Spleen (tissue), 11 donors: ENCODE measurements at regions not wholly inside any gene's neighbourhood (a gene's known extent, or its start where the extent isn't known, plus 50 kb on each side); places are given as distances from the start of the nearest gene placed in this dataset.
"Not testable (repeated sequence)": the region's sequence is repeated elsewhere in the genome, so short reads cannot be mapped to it uniquely, and the experiment has no call there.

Experiments
- DNase-seq: peaks from one replicate; pipeline ENCODE4 v3.0.0-alpha.2; 2020
- H3K27ac ChIP-seq, 8 donors: fragments of 200-600 bp; sonication (generic) in 7 of 8; 1 replicate in 4 of 8; 2 replicates in 4 of 8; pipeline versions ENCODE4 v1.5.0 to v1.8.0; 2016 to 2021; ENCODE audit warnings: inconsistent platforms in 4 of 8, mild to moderate bottlenecking in 4 of 8, moderate library complexity in 1 of 8
- H3K27me3 ChIP-seq, 7 donors: fragments of 200-600 bp; sonication (generic) in 6 of 7; replicated peaks in 1 of 7; 1 replicate in 4 of 7; 2 replicates in 3 of 7; pipeline versions ENCODE4 v1.5.0 to v1.8.0; 2016 to 2021; ENCODE audit warnings: inconsistent platforms in 3 of 7, mild to moderate bottlenecking in 1 of 7
- H3K36me3 ChIP-seq, 6 donors: fragments of 200-600 bp; sonication (generic) in 5 of 6; 1 replicate in 4 of 6; 2 replicates in 2 of 6; pipeline versions ENCODE4 v1.5.0 to v1.8.0; 2016 to 2021; ENCODE audit warnings: inconsistent platforms in 2 of 6
- H3K4me1 ChIP-seq, 6 donors: fragments of 200-600 bp; sonication (generic) in 5 of 6; 1 replicate in 3 of 6; 2 replicates in 3 of 6; pipeline versions ENCODE4 v1.5.0 to v1.8.0; 2016 to 2021; ENCODE audit warnings: inconsistent platforms in 3 of 6
- H3K4me3 ChIP-seq, 8 donors: fragments of 200-600 bp; sonication (generic) in 7 of 8; 1 replicate in 4 of 8; 2 replicates in 4 of 8; pipeline versions ENCODE4 v1.5.0 to v1.8.0; 2016 to 2021; ENCODE audit warnings: inconsistent platforms in 4 of 8, mild to moderate bottlenecking in 4 of 8, moderate library complexity in 2 of 8
- H3K9me3 ChIP-seq, 8 donors: fragments of 200-600 bp; sonication (generic) in 7 of 8; 1 replicate in 4 of 8; 2 replicates in 4 of 8; pipeline versions ENCODE4 v1.5.0 to v1.8.0; 2016 to 2021; ENCODE audit warnings: inconsistent platforms in 4 of 8
- POLR2A ChIP-seq, 3 donors: fragments of 450-650 bp; IDR thresholded peaks; one replicate each; pipeline ENCODE4 v1.5.1; 2017; ENCODE audit warnings: antibody characterized with exemption in 3 of 3, mild to moderate bottlenecking in 1 of 3
- POLR2AphosphoS5 ChIP-seq, 3 donors: sonication (generic); formaldehyde crosslinking; IDR thresholded peaks; one replicate each; pipeline ENCODE4 v1.5.1; 2017; ENCODE audit warnings: antibody characterized with exemption in 3 of 3
- WGBS, 5 donors: extraction: QIAGEN DNeasy Blood & Tissue Kit in 3 of 5; methylation state at CpG; one replicate each; pipeline versions ENCODE4 v1.1.5 to v1.1.7; 2013 to 2018; 5-methylcytosine and 5-hydroxymethylcytosine counted together
- intact Hi-C: fragments of 100-400 bp; cut with DNase I; formaldehyde crosslinking; loops from one replicate; pipeline ENCODE4 v1.15.0; 2023; ENCODE audit warnings: low total_unique reads
- TF ChIP-seq, protein P1 (sequence below), 11 experiments: fragments of 200-600 bp in 7 of 11; fragments of 450-650 bp in 4 of 11; sonication (generic) in 4 of 11; IDR thresholded peaks in 8 of 11; conservative IDR thresholded peaks in 3 of 11; 1 replicate in 7 of 11; 2 replicates in 4 of 11; pipeline versions ENCODE4 v1.4.0 to v1.8.0; 2016 to 2021; ENCODE audit warnings: antibody characterized with exemption in 11 of 11, inconsistent platforms in 4 of 11, mild to moderate bottlenecking in 1 of 11
- donor health status: healthy with polysubstance abuse.
- donor health status: DM: no; HTN: no; CAD: no; lungs with moderate emphysema.
- donor health status: DM: no; HTN: no; CAD: no.
- donor health status: Bipolar disorder and iron deficiency.
- donor health status: healthy.
- donor health status: DM: no; HTN: no; CAD: no.
- donor health status: DM: yes; HTN: yes; CAD: no.

DNA sequence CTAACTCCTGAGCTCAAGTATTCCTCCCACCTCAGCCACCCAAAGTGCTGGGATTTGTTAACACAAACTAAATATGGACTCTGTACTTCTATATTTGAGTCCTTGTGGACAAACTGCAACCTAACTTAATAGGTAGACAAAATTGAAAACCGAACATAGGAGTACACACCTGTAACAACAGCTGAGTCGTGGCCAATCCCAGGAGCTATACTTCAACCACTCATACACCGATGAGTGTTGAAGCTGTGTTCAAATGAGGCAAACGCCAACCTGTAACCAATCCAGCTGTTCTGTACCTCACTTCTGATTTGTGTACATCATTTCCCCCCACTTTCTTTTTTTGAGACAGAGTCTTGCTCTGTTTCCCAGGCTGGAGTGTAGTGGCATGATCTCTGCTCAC lies 471.5 kb upstream of the C16orf82 start:
- Histone ChIP-seq H3K9me3 (no peaks in the 10 kb centered on the region), H3K27ac (no peak overlapping the region), H3K4me3 (no peak overlapping the region), H3K36me3 (no peaks in the 10 kb centered on the region), H3K4me1 (no peaks in the 10 kb centered on the region), H3K27me3 (peaks cover 0 to 17% (median 0%) of the 10 kb centered on the region in 7 donors)
- TF ChIP-seq POLR2A (IDR thresholded peaks at IDR 0.05) (no peak), POLR2AphosphoS5 (IDR thresholded peaks at IDR 0.05) (no peak)
- TF ChIP-seq, protein P1, sequence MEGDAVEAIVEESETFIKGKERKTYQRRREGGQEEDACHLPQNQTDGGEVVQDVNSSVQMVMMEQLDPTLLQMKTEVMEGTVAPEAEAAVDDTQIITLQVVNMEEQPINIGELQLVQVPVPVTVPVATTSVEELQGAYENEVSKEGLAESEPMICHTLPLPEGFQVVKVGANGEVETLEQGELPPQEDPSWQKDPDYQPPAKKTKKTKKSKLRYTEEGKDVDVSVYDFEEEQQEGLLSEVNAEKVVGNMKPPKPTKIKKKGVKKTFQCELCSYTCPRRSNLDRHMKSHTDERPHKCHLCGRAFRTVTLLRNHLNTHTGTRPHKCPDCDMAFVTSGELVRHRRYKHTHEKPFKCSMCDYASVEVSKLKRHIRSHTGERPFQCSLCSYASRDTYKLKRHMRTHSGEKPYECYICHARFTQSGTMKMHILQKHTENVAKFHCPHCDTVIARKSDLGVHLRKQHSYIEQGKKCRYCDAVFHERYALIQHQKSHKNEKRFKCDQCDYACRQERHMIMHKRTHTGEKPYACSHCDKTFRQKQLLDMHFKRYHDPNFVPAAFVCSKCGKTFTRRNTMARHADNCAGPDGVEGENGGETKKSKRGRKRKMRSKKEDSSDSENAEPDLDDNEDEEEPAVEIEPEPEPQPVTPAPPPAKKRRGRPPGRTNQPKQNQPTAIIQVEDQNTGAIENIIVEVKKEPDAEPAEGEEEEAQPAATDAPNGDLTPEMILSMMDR (IDR thresholded peaks at IDR 0.05 in 8 of 11, conservative IDR thresholded peaks at IDR 0.05 in 3 of 11) = no peak
- intact Hi-C loops = no loop called here
- 79 to 90% (median 87%) methylated on average over 4 of the region's 4 CpGs for WGBS, 5 donors
- no peak for DNase-seq

DNA sequence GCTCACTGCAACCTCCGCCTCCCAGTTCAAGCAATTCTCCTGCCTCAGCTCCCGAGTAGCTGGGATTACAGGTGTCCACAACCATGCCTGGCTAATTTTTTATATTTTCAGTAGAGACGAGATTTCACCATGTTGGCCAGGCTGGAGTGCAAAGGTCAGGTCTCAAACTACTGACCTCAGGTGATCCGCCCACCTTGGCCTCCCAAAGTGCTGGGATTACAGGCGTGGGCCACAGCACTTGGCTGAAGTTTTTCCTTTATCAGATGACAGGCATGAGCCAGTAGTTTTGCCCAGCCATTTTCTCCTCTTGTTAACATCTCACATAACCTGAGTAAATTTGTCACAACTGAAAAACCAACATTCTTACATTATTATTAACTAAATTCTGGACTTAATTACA lies 470.7 kb upstream of the C16orf82 start:
- intact Hi-C loops, H3K4me3 ChIP-seq, H3K27ac ChIP-seq, DNase-seq, H3K9me3 ChIP-seq, H3K36me3 ChIP-seq, H3K4me1 ChIP-seq: not testable (repeated sequence)
- 84 to 94% (median 86%) methylated on average over 5 of the region's 5 CpGs for WGBS, 5 donors
- peaks cover 0 to 17% (median 0%) of the 10 kb centered on the region in 7 donors for H3K27me3 ChIP-seq

GRCh38 chr16:26598061-26598460 lies 468.7 kb upstream of the C16orf82 start:
- Histone ChIP-seq H3K9me3 (no peaks in the 10 kb centered on the region), H3K27me3 (peaks cover 0 to 17% (median 0%) of the 10 kb centered on the region in 7 donors), H3K27ac (no peak overlapping the region), H3K4me3 (no peak overlapping the region), H3K4me1 (no peaks in the 10 kb centered on the region), H3K36me3 (no peaks in the 10 kb centered on the region)
- DNase-seq = no peak
- TF ChIP-seq, protein P1 (IDR thresholded peaks at IDR 0.05 in 8 of 11, conservative IDR thresholded peaks at IDR 0.05 in 3 of 11) = no peak
- TF ChIP-seq POLR2A (IDR thresholded peaks at IDR 0.05) = no peak
- TF ChIP-seq POLR2AphosphoS5 (IDR thresholded peaks at IDR 0.05) = no peak
- intact Hi-C loops = no loop called here
- WGBS, 5 donors = 60 to 73% (median 67%) methylated on average over 5 of the region's 5 CpGs

DNA sequence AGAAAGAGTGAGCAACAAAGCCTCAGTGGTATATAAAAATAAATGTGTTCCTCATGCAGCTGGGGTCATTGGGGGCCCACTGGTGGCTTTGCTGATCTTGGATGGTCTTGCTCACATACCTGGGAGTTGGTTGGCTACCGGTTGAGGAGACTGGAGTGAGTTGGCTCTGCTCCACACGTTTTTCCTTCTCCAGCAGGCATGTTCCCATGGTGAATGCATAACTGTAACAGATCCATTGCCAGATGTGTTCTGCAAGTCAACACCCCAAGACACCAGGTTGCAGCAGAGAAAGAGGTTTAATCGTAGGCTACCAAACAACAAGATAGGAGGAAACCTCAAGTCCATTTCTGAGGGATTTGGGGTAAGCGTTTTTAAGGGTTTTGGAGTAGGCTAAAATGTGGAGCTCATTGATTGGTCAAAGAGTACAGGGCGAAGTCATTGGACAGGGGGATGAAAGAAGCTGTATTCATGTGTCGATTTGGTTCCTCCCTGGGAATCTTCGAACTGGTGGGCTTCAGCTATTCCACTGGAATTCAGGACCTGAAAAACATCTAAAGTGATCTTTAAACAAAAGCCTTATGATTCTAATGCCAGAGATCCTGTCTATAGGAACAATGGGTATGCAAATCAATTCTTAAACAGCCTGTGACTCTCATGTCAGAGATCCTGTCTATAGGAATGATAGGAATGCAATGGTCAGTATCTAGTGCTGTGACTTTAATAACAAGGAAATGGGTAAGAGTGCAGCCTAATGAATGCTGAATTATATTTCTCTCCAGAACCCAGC lies 467.5 kb upstream of the C16orf82 start:
- no peak for DNase-seq
- Histone ChIP-seq H3K36me3 (no peaks in the 10 kb centered on the region), H3K9me3 (no peaks in the 10 kb centered on the region), H3K4me1 (no peaks in the 10 kb centered on the region), H3K27me3 (peaks cover 0 to 17% (median 0%) of the 10 kb centered on the region in 7 donors), H3K4me3 (no peak overlapping the region), H3K27ac (no peak overlapping the region)
- 76 to 85% (median 81%) methylated on average over 7 of the region's 7 CpGs for WGBS, 5 donors
- intact Hi-C loops = no loop called here
- no peak for TF ChIP-seq POLR2A (IDR thresholded peaks at IDR 0.05)

- Histone ChIP-seq H3K27me3 (peaks cover 0 to 17% (median 0%) of the 10 kb centered on the region in 7 donors), H3K36me3 (no peaks in the 10 kb centered on the region), H3K4me1 (no peaks in the 10 kb centered on the region), H3K27ac (no peak overlapping the region), H3K9me3 (no peaks in the 10 kb centered on the region), H3K4me3 (no peak overlapping the region)
- DNase-seq = no peak
- 63 to 72% (median 65%) methylated on average over 2 of the region's 2 CpGs for WGBS, 5 donors
- TF ChIP-seq POLR2AphosphoS5 (IDR thresholded peaks at IDR 0.05) (no peak), POLR2A (IDR thresholded peaks at IDR 0.05) (no peak)
- TF ChIP-seq, protein P1 (IDR thresholded peaks at IDR 0.05 in 8 of 11, conservative IDR thresholded peaks at IDR 0.05 in 3 of 11) = no peak
- intact Hi-C loops = no loop called here
Measured at GRCh38 chr16:26599785-26600104, 467.0 kb upstream of the C16orf82 start.
